SIG-M5 treated with dmso at 0.1 percent for 504 hours (cell line): ENCODE measurements at regions not wholly inside any gene's neighbourhood (a gene's known extent, or its start where the extent isn't known, plus 50 kb on each side); places are given as distances from the start of the nearest gene placed in this dataset.

Experiments
- DNase-seq: peaks from one replicate; lab custom pipeline; 2025; ENCODE audit not compliant: unreplicated experiment; lab: John Stamatoyannopoulos, UW

DNA sequence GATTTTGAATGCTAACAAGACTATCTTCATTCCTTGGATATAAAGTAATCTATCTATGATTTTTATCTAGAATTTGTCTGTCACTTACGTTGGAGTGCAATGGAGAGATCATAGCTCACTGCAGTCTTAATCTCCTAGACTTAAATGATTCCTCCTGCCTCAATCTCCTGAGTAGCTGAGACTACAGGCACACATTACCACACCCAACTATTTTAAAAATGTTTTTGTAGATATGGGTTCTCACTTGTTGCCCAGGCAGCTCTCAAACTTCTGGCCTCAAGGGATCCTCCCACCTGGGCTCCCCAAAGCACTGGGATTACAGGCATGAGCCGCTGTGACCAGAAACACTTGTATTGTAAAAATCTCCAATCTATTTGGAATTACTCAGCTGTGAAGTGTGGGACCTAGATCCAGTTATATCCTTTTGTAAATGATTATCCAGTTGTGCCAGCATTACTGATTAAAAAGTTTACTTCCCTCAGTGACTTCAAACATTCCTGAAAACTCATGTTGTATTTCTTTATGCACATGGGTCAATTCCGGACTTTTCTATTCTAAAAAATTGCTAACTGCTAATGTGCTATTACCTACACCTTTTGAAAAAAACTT, 1793.8 kb upstream of the WWC1 start:
- no peak for DNase-seq

DNA sequence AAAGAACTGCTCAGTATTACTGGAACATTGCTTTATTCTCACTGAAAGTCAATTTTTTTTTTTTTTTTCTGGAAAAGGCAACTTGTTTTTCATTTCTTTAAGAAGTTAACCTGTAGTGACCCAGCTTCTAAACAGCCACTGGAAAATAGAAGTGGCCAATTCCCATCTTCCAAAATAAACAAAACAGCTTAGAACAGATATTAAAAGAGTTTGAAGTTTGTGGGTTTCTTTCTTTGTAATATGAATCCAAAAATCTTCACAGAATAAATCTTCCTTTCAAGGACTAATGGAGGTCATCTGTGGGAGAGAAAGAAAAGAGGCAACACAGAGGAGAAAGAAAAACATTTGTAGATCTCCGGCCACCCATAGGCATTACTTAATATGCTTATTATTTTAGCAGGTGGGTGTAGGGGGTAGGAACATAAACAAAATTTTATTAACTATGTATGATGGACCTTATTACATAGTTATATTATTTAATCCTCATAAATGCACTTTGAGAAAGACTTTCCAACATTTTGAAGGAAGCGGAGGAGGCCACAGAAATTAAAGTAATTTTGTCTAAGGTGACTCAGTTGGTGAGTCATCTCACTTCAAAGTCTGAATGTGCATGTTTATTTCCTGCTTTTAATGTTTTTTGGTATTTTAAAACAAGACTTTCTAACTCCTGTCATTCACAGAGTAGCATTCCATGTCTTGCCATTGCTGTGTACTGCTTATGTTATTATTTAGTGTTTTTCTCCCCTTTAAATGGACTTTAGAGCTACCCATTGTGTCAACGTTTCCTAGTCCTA, 1791.8 kb upstream of the WWC1 start:
- no peak for DNase-seq

DNA sequence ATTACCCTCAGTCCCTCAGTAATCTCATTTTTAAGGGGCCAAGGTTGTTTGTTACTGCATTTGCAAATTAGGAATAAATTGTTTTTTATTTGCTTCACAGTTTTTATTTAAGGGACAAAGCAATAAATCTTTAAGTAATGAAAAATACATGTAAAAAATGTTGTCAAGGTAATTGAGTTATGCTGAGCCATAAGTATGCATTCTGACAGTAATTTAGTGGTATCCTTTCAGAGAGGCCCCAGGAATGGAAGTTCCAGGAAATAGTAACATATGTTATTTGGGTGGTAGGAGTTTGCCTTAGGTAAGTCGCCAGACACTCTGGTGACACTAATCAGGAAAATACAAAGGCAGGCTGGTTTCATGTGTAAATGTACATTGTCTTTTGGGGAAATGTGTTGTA, 1787.9 kb upstream of the WWC1 start:
- DNase-seq, result no peak

GRCh38 chr5:166505067-166505466, 1786.4 kb upstream of the WWC1 start:
- no peak for DNase-seq

DNA sequence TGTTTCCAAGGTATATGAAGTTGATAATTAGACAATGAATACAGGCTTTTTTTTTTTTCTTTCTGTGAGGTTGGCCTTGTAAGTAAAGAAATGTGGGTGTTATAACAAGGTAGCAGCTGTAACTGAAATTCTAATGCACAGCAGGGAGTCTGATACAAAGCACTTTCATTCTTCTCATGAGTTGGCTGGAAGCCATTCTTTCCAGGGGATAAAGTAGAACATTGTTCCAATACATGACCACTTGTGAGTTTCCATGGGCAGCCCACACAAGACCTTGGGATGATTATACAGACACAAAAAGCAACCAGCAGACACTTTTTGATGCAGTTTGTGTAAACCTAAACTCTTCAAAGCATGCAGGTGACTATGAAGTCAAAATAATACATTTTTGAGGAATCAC, 1785.9 kb upstream of the WWC1 start:
- DNase-seq, result no peak

GRCh38 chr5:166507810-166508425, 1783.5 kb upstream of the WWC1 start:
- no peak for DNase-seq

DNA sequence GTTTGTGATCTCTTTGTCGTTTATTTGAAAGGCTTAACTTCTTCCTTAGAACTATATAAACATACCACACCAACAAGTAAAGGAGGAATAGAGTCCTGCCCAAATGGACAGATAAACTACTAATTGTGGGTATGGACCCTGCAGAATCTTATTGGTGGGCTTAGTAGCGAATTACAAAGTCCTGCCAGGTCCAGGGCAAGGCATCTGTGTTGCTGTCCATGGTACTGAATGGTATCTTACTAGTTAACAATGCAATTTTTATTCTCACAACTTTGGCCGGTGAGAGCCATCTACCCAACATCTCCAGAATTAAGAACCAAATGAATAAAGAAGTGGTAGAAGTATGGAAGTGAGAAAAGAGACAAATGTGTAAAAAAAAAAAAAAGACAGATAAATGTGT, 1782.4 kb upstream of the WWC1 start:
- DNase-seq, result no peak

- no peak for DNase-seq
These were observed 1773.5 kb upstream of the WWC1 start for GRCh38 chr5:166517976-166518375.

DNA sequence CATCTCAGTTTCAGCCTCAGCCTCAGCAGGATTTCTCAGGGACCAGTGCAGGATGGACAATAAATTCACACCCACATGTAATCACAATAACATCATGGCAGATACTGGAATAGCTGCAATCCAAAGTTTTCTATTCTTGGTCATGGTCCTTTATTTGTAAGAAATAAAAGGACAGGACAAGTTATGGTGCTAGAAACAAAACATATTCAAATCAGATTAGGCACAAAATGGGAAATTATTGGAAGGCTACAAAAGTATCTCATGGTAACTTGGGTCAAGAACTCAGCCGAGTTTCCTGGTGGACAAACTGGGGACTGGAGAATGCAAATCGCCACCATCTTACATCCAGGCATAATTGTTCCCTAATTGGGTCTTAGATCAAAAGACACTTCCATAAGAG, 1768.2 kb upstream of the WWC1 start:
- DNase-seq, result no peak

DNA sequence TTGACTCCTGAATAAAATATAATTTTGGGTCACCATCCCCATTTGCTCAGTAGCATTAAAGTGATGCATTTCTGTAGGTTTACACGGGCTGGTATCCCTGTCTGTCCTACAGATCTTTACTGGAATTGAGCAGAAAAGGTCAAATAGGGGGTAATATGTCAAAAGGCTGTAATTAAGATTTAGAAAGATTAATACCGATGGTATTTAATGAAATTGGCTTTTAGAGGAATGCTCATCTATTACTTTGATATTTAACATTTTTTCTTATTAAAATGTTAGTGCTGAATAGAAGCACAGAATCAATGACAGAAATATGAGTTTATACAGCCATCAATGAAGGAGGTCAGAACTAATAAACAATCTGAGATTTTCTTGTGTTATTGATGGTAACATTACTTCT, 1762.2 kb upstream of the WWC1 start:
- DNase-seq, result no peak

DNA sequence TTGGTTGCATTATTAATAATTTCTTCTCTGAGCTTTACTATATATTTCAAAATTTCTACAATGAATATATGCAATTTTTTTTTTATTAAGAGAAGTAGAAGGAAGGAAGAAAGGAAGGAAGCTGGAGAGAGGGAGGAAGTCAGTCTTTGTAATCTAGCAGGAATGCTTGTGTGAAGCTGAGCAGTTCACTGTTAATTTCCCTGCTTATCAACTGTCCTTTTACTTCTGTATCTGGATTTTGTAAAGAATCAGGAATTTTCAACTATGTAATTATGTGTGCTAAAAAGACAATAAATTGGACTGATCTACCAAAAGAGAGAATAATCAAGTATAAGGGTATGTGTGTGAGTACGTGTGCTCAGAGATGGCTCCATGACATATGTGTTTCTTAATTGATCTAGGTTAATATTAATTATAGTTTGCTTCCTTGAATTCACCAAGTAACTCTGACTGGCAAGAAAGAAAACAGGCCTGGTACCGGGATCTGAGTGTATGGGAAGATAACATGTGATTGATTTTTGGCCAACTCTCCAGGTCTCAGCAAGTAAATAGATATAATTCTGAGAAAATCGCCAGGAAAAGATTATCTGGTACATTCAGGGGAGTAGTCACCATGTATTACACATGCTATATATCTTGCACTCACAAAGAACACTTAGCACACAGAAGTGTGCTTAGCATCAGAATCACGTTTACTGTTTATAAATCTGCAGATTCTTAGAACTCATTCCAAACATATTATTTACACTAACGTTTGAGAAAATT, 1758.8 kb upstream of the WWC1 start:
- DNase-seq, result no peak

- no peak for DNase-seq
These were observed 1755.8 kb upstream of the WWC1 start for GRCh38 chr5:166535641-166536040.

DNA sequence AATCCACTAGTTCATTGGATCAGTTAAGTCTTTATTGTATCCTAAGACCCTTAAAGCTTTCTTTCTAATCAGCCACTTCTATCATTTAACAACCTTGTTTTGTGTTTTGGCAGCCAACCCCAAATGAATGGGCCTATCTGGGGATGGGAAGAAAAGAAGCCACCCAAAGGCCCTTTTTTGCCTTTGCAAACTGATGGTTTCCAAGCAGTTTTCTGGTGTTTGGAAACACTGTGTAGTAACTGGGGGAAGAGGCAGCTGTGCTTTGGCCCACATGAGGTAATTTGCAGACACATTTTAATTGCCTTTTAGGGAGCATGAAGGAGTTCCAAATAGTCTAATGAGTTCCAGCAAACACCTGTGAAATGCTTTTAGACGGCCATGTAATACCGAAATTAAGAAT, 1751.3 kb upstream of the WWC1 start:
- DNase-seq, result no peak

DNA sequence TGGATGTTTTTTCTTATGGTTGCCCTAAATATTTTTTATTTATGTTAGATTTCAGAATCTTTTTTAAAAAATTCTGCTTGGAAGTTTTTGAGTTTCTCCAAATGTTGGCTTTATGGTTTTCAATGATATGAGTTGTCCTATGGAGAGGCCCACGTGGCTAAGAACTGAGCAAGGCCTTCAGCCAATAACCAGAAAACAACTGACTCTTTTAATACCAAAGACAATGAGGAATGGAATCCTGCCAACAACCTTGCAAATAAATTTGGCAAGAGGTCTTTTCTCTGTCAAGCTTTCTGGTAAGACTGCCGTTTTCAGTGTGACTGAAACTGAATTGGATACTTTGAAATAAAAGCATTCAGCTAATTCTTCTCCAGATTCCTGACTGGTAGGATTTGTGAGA, 1740.1 kb upstream of the WWC1 start:
- DNase-seq, result no peak

DNA sequence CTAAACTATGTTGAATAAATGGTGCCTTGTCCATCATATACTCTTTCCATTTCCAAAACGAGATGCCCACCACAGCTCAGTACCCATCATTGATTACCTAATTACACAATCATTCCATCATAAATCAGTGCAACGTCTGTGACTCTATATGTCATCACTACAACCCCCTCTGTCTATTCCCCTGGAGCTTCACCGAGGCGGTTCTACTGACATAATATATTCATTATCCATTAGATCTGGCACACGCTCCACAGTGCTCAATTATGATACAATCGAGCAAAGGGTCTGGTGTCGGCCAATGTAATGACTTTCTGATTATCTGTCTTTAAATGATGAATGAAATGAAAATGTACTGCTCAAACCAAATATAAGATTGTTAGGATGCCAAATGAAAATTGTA, 1737.7 kb upstream of the WWC1 start:
- DNase-seq, result no peak

DNA sequence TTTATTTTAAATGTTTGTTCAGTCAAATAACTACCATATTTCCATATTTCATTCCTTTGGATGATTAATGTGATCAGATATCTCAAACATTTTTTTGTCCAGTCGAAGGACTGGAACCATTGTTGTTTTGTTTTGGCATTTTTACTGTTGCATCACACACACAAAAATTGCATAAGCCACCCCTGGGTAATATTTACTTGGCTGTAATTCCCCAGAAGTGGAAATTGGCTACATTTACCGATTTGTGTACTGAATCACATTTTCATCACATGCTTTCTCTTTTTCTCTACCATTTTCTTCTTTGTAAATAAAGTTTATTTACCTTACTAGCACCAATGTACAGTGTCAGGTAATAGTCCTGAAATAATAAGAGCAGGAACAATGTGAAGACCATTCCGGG, 1729.7 kb upstream of the WWC1 start:
- DNase-seq, result no peak

DNA sequence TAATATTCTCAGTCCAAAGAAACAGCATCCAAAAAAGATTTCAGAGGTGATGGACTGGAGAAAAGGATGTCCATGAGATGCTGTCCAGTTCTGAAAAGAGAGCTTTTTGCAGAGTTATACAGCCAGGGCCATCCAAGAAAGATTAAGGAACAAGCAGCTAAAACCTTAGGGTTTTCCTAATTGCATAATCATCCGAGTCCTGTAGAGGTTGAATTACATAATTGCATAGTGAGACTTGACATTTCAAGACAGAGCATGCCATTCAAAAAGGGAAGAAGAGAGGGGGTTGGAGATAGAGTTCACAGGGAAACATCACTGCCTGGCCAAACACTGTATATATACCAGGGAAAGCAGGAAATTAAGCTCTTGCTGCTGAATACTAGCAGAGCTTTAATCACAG, 1729.2 kb upstream of the WWC1 start:
- peak; percentile 61 for DNase-seq

DNA sequence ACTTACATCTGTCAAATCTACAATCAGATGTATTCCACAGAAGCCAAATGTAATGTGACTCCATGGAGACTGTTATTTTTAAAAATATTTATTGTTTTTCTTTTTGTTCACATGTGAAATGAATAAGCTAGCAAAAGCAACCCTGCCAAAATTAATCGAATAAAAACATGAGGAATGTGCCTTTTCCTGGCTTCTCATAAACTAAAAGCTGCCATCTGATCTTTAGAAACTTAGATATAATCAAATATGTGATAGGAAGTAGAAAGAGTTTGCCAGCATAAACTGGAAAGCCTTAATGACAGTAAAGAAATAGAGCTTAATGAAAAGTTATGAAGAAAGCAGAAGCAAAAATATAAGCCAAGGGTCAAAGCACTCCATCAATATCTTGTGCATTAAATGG, 1724.7 kb upstream of the WWC1 start:
- no peak for DNase-seq

- no peak for DNase-seq
These were observed 1720.6 kb upstream of the WWC1 start for GRCh38 chr5:166570865-166571264.

GRCh38 chr5:166571668-166572067, 1719.8 kb upstream of the WWC1 start:
- DNase-seq, result no peak

DNA sequence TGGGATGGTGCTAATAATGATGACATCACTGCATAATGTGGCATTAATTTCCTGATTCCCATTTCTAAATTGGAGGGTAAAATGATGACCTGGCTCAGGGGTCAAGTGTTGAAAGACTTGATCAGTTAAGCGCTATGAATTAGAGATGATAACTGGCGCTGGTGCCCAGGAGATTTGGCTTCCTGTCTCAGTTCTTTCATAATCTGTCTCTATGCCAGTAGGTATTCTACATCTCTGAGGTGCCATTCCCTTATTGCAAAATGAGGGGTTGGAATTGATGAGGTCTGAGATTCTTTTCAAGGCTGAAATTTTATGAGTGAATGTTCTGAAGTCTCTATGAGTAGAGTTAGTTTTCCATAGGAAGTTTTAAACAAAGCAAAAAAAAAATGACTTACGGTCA, 1715.1 kb upstream of the WWC1 start:
- no peak for DNase-seq

DNA sequence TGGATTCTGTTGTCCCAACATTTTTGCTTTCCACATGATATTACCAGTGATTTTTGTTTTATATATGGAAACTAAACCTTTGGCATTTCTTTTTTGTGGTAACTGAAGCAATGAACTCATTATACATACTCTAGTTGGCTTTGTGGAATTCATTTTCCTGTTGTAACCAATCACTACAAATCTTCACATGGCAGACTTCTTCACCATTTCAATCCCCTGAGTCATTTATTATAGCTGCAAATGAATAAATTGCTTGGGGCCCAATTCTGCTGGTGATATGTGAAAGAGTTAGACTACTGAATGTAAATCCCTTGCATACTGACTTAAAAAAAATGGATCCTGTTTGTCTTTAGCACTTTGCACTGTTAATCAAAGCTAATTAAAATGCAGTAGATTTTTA, 1709.6 kb upstream of the WWC1 start:
- no peak for DNase-seq
